Suprapubic skin (tissue), 4 donors: ENCODE measurements at regions not wholly inside any gene's neighbourhood (a gene's known extent, or its start where the extent isn't known, plus 50 kb on each side); places are given as distances from the start of the nearest gene placed in this dataset.
"Not testable (repeated sequence)": the region's sequence is repeated elsewhere in the genome, so short reads cannot be mapped to it uniquely, and the experiment has no call there.

Experiments
- DNase-seq, 2 donors: peaks; one replicate each; pipeline ENCODE4 v3.0.0-alpha.2; 2019; ENCODE audit warnings: low spot score in 2 of 2
- H3K27ac ChIP-seq: fragments of 200-600 bp; sonication (generic); one replicate; pipeline ENCODE4 v1.5.1; 2019
- H3K27me3 ChIP-seq: fragments of 200-600 bp; sonication (generic); one replicate; pipeline ENCODE4 v1.5.1; 2019
- H3K36me3 ChIP-seq: fragments of 200-600 bp; sonication (generic); one replicate; pipeline ENCODE4 v1.5.1; 2019
- H3K4me1 ChIP-seq: fragments of 200-600 bp; sonication (generic); one replicate; pipeline ENCODE4 v1.5.1; 2019
- H3K4me3 ChIP-seq: fragments of 200-600 bp; sonication (generic); one replicate; pipeline ENCODE4 v1.5.1; 2019; ENCODE audit warnings: mild to moderate bottlenecking
- H3K9me3 ChIP-seq: fragments of 200-600 bp; sonication (generic); one replicate; pipeline ENCODE4 v1.5.1; 2019
- EP300 ChIP-seq: sonication (generic); formaldehyde crosslinking; IDR thresholded peaks from one replicate; pipeline ENCODE4 v1.6.1; 2017; ENCODE audit warnings: antibody characterized with exemption
- POLR2A ChIP-seq, 2 donors: fragments of 450-650 bp; IDR thresholded peaks; one replicate each; pipeline ENCODE4 v1.6.1; 2017; ENCODE audit warnings: antibody characterized with exemption in 2 of 2, mild to moderate bottlenecking in 2 of 2, moderate library complexity in 2 of 2
- POLR2AphosphoS5 ChIP-seq, 3 donors: sonication (generic); formaldehyde crosslinking; IDR thresholded peaks; one replicate each; pipeline ENCODE4 v1.6.1; 2017; ENCODE audit warnings: antibody characterized with exemption in 3 of 3
- WGBS: methylation state at CpG from one replicate; pipeline ENCODE4 v1.1.5; 2018; 5-methylcytosine and 5-hydroxymethylcytosine counted together
- TF ChIP-seq, protein P1 (sequence below), 2 donors: fragments of 200-600 bp in 1 of 2; fragments of 450-650 bp in 1 of 2; sonication (generic) in 1 of 2; IDR thresholded peaks; one replicate each; pipeline ENCODE4 v1.5.1; 2016 to 2019; ENCODE audit warnings: antibody characterized with exemption in 2 of 2, mild to moderate bottlenecking in 1 of 2, moderate library complexity in 1 of 2

DNA sequence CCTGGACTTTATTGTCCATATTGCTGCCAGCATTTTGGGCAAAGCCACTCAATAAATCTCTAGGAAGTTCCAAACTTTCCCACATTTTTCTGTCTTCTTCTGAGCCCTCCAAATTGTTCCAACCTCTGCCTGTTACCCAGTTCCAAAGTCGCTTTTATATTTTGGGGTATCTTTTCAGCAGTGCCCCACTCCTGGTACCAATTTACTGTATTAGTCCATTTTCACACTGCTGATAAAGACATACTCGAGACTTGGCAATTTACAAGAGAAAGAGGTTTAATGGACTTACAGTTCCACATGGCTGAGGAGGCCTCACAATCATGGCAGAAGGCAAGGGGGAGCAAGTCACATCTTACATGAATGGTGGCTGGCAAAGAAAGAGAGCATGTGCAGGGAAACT lies 53.4 kb downstream of the AHSP start:
- peaks cover 20% of the 10 kb centered on the region for H3K9me3 ChIP-seq
- DNase-seq, H3K36me3 ChIP-seq, H3K27me3 ChIP-seq, H3K4me3 ChIP-seq, H3K4me1 ChIP-seq, H3K27ac ChIP-seq: not testable (repeated sequence)
- WGBS, result 72% methylated on average over 2 of the region's 2 CpGs

DNA sequence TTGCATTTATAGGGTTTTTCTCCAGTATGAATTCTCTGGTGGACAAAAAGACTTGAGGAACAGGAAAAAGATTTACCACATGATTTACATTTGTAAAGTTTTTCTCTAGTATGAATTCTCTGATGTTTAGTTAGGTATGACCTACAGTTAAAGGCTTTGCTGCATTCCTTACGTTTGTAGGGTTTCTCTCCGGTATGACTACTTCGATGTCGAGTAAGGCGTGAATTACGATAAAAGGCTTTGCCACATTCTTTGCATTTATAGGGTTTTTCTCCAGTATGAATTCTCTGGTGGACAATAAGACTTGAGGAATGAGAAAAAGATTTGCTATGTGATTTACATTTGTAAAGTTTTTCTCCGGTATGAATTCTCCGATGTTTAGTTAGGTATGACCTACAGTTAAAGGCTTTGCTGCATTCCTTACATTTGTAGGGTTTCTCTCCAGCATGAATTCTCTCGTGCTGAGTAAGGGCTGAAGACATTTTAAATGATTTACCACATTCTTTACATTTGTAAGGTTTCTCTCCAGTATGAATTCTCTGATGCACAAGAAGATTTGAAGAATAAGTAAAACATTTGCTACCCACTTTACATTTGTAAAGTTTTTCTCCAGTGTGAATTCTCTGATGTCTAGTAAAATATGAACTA lies 74.2 kb downstream of the AHSP start:
- peaks cover 27% of the 10 kb centered on the region for H3K9me3 ChIP-seq
- not testable (repeated sequence) for H3K36me3 ChIP-seq, H3K27ac ChIP-seq, H3K27me3 ChIP-seq, H3K4me3 ChIP-seq, H3K4me1 ChIP-seq, DNase-seq
- 87% methylated on average over 9 of the region's 9 CpGs for WGBS

DNA sequence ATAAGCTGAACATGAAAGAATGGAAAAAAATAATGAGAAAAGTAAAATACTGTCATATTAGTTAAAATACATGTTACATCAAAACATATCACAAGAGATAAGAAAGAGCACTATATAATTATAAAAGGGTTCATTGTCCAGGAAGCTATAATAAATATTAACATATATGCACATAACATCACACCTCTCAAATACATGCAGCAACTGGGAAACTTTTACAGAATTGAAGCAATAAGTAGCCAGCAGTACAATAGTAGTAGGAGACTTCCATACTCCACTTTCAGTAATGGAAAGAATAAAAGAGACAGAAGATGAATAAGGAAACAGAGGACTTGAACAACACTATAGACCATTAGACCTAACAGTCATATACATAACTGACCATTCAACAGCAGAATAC lies 90.4 kb downstream of the AHSP start:
- TF ChIP-seq, protein P1, sequence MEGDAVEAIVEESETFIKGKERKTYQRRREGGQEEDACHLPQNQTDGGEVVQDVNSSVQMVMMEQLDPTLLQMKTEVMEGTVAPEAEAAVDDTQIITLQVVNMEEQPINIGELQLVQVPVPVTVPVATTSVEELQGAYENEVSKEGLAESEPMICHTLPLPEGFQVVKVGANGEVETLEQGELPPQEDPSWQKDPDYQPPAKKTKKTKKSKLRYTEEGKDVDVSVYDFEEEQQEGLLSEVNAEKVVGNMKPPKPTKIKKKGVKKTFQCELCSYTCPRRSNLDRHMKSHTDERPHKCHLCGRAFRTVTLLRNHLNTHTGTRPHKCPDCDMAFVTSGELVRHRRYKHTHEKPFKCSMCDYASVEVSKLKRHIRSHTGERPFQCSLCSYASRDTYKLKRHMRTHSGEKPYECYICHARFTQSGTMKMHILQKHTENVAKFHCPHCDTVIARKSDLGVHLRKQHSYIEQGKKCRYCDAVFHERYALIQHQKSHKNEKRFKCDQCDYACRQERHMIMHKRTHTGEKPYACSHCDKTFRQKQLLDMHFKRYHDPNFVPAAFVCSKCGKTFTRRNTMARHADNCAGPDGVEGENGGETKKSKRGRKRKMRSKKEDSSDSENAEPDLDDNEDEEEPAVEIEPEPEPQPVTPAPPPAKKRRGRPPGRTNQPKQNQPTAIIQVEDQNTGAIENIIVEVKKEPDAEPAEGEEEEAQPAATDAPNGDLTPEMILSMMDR (IDR thresholded peaks at IDR 0.05), result no peak
- TF ChIP-seq POLR2A (IDR thresholded peaks at IDR 0.05) (no peak), POLR2AphosphoS5 (IDR thresholded peaks at IDR 0.05) (no peak), EP300 (no peak)
- no peaks in the 10 kb centered on the region for H3K4me1 ChIP-seq
- no peaks in the 10 kb centered on the region for H3K27me3 ChIP-seq
- peaks cover 5% of the 10 kb centered on the region for H3K9me3 ChIP-seq
- no peaks in the 10 kb centered on the region for H3K36me3 ChIP-seq
- no peak overlapping the region for H3K27ac ChIP-seq
- DNase-seq, result no peak
- H3K4me3 ChIP-seq, result no peak overlapping the region

DNA sequence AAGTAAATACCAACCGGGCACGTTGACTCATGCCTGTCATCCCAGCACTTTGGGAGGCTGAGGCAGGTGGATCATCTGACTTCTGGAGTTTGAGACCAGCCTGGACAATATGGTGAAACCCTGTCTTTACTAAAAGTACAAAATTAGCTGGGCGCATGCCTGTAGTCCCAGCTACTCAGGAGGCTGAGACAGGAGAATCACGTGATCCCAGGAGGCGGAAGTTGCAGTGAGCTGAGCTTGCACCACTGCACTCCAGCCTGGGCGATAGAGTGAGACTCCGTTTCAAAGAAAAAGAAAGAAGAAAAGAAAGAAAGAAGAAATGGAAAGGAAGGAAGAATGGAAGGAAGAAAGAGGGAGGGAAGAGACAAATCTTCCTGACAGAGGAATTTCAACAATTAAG lies 108.7 kb downstream of the AHSP start:
- H3K36me3 ChIP-seq, result no peaks in the 10 kb centered on the region
- TF ChIP-seq EP300, result no peak
- no peak for TF ChIP-seq POLR2A (IDR thresholded peaks at IDR 0.05)
- TF ChIP-seq POLR2AphosphoS5 (IDR thresholded peaks at IDR 0.05), result no peak
- TF ChIP-seq, protein P1 (IDR thresholded peaks at IDR 0.05), result no peak
- H3K4me3 ChIP-seq, result no peak overlapping the region
- H3K4me1 ChIP-seq, result no peaks in the 10 kb centered on the region
- no peak overlapping the region for H3K27ac ChIP-seq
- no peaks in the 10 kb centered on the region for H3K27me3 ChIP-seq
- peaks cover 3% of the 10 kb centered on the region for H3K9me3 ChIP-seq
- DNase-seq, result no peak
- 92% methylated on average over 7 of the region's 7 CpGs for WGBS

DNA sequence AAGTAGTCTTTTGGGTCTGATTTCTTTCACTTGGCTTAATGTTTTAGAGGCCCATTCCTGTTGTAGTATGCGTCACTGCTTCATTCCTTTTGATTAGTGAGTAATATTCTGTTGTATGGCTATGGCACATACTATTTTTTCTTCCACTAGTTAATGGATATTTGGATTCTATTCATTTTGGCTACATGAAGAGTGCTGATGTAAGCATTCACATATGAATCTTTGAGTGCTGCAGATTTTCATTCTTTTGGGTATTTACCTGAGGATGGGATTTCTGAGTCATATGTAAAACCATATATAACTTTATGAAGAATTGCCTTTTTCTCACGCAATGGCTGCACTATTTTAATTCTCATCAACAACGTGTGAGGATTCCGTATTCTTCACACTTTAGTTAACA lies 113.6 kb downstream of the AHSP start:
- Histone ChIP-seq H3K4me3 (no peak overlapping the region), H3K27me3 (no peaks in the 10 kb centered on the region), H3K27ac (no peak overlapping the region), H3K36me3 (no peaks in the 10 kb centered on the region), H3K9me3 (no peaks in the 10 kb centered on the region), H3K4me1 (no peaks in the 10 kb centered on the region)
- TF ChIP-seq EP300 (no peak), POLR2A (IDR thresholded peaks at IDR 0.05) (no peak)
- TF ChIP-seq, protein P1 (IDR thresholded peaks at IDR 0.05), result no peak
- no peak for DNase-seq
- WGBS, result 78% methylated on average over 4 of the region's 4 CpGs

DNA sequence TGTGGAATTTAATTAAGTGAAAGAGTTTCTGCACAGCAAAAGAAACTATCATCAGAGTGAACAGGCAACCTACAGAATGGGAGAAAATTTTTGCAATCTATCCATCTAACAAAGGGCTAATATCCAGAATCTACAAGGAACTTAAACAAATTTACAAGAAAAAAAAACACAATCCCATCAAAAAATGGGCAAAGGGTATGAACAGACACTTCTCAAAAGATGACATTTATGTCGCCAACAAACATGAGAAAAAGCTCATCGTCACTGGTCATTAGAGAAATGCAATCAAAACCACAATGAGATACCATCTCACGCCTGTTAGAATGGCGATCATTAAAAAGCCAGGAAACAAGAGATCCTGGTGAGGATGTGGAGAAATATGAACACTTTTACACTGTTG lies 128.0 kb downstream of the AHSP start:
- not testable (repeated sequence) for H3K4me1 ChIP-seq, H3K9me3 ChIP-seq, H3K27me3 ChIP-seq, DNase-seq, H3K4me3 ChIP-seq, H3K27ac ChIP-seq, H3K36me3 ChIP-seq
- WGBS, result 89% methylated on average over 4 of the region's 4 CpGs

DNA sequence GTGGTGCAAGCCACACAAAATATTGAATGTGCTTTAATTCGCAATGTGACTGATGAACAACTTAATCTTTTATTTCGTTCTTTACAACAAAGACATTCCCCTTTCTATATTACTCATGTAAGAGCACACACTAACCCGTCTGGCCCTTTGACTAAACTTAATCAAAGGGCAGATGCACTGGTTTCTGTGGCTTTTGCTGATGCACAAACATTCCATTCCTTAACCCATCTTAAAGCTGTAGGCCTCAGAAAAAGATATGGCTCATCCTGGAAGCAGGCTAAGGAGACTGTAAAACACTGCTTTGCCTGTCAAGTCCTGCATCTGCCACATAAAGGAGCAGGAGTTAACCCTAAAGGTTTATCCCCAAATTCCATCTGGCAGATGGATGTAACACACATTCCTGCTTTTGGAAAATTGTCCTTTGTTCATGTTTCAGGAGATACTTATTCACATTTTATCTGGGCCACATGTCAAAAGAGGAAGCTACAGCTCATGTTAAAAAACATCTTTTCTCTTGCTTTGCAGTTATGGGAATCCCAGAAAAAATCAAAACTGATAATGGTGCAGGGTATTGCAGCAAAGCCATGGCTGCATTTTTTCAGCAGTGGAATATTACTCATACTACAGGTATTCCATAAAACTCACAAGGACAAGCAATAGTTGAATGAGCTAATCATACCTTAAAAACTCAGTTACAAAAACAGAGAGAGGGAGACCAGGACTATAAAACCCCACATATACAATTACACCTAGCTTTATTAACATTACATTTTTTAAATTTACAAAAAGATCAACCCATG lies 137.2 kb downstream of the AHSP start:
- Histone ChIP-seq H3K9me3 (peaks cover under 1% of the 10 kb centered on the region), H3K27ac (no peak overlapping the region), H3K27me3 (no peaks in the 10 kb centered on the region), H3K36me3 (no peaks in the 10 kb centered on the region), H3K4me3 (no peak overlapping the region), H3K4me1 (no peaks in the 10 kb centered on the region)
- DNase-seq, result no peak
- TF ChIP-seq, protein P1 (IDR thresholded peaks at IDR 0.05), result no peak
- TF ChIP-seq EP300 (no peak), POLR2A (IDR thresholded peaks at IDR 0.05) (no peak), POLR2AphosphoS5 (IDR thresholded peaks at IDR 0.05) (no peak)
- WGBS, result 31% methylated on average over 3 of the region's 3 CpGs
